NCI-H2227 (cell line): ENCODE measurements at regions not wholly inside any gene's neighbourhood (a gene's known extent, or its start where the extent isn't known, plus 50 kb on each side); places are given as distances from the start of the nearest gene placed in this dataset.

Source experiments
- DNase-seq: peaks from one replicate; lab custom pipeline; 2025; ENCODE audit not compliant: unreplicated experiment; lab: John Stamatoyannopoulos, UW

- DNase-seq: no peak
These were observed 460.5 kb upstream of the ARID1B start for GRCh38 chr6:156316583-156317125.

GRCh38 chr6:156315146-156315545 lies 462.0 kb upstream of the ARID1B start:
- no peak for DNase-seq

GRCh38 chr6:156313037-156313436 lies 464.1 kb upstream of the ARID1B start:
- DNase-seq: no peak

GRCh38 chr6:156311291-156311690 lies 465.9 kb upstream of the ARID1B start:
- DNase-seq: no peak

- no peak for DNase-seq
These were observed 466.5 kb upstream of the ARID1B start for GRCh38 chr6:156310701-156311100.

- no peak for DNase-seq
These were observed 468.2 kb upstream of the ARID1B start for GRCh38 chr6:156309017-156309416.

GRCh38 chr6:156308604-156309003 lies 468.6 kb upstream of the ARID1B start:
- no peak for DNase-seq

GRCh38 chr6:156306531-156306930 lies 470.6 kb upstream of the ARID1B start:
- DNase-seq: no peak

GRCh38 chr6:156283091-156283490 lies 494.1 kb upstream of the ARID1B start:
- DNase-seq: no peak

- no peak for DNase-seq
These were observed 495.1 kb upstream of the ARID1B start for GRCh38 chr6:156282087-156282486.

- no peak for DNase-seq
These were observed 495.9 kb upstream of the ARID1B start for GRCh38 chr6:156281266-156281665.

- peak; percentile 73 for DNase-seq
These were observed 497.1 kb upstream of the ARID1B start for GRCh38 chr6:156280065-156280464.

- DNase-seq: no peak
These were observed 497.8 kb upstream of the ARID1B start for GRCh38 chr6:156279261-156279969.

GRCh38 chr6:156273065-156273711 lies 504.0 kb upstream of the ARID1B start:
- no peak for DNase-seq

- DNase-seq: no peak
These were observed 507.3 kb upstream of the ARID1B start for GRCh38 chr6:156269751-156270369.

- no peak for DNase-seq
These were observed 508.3 kb upstream of the ARID1B start for GRCh38 chr6:156268849-156269248.

- DNase-seq: peak; percentile 28
These were observed 515.2 kb upstream of the ARID1B start for GRCh38 chr6:156262014-156262413.

GRCh38 chr6:156260815-156261214 lies 516.4 kb upstream of the ARID1B start:
- DNase-seq: no peak

- DNase-seq: no peak
These were observed 518.2 kb upstream of the ARID1B start for GRCh38 chr6:156258981-156259380.

GRCh38 chr6:156256161-156256560 lies 521.0 kb upstream of the ARID1B start:
- DNase-seq: no peak

- DNase-seq: no peak
These were observed 522.9 kb upstream of the ARID1B start for GRCh38 chr6:156254240-156254639.

GRCh38 chr6:156250593-156250992 lies 526.6 kb upstream of the ARID1B start:
- DNase-seq: no peak
